CD14-positive monocyte (primary cell): ENCODE measurements at regions not wholly inside any gene's neighbourhood (a gene's known extent, or its start where the extent isn't known, plus 50 kb on each side); places are given as distances from the start of the nearest gene placed in this dataset.

Source experiments
- DNase-seq, 3 donors: peaks; one replicate each; pipeline ENCODE4 v3.0.0-alpha.2; 2011 to 2022
- H2AFZ ChIP-seq: 2 replicates; pipeline ENCODE4 v1.6.0; 2012; ENCODE audit warnings: mild to moderate bottlenecking, low read depth, low read length, inconsistent platforms; ENCODE audit not compliant: insufficient read depth, poor library complexity, severe bottlenecking
- H3K27ac ChIP-seq, 2 donors: 1 replicate in 1 of 2; 2 replicates in 1 of 2; pipeline ENCODE4 v1.5.1; 2012 to 2013; ENCODE audit warnings: low read length in 2 of 2, control low read depth in 1 of 2, inconsistent platforms in 1 of 2, low read depth in 1 of 2, mild to moderate bottlenecking in 1 of 2
- H3K27me3 ChIP-seq, 2 donors: one replicate each; pipeline versions ENCODE4 v1.6.0 to v1.6.1; 2011 to 2013; ENCODE audit warnings: low read length in 2 of 2; ENCODE audit not compliant: control insufficient read depth in 2 of 2, insufficient read depth in 2 of 2
- H3K36me3 ChIP-seq, 2 donors: replicated peaks in 1 of 2; 1 replicate in 1 of 2; 2 replicates in 1 of 2; pipeline versions ENCODE4 v1.5.1 to v1.6.1; 2012 to 2013; ENCODE audit warnings: low read length in 2 of 2, control low read depth in 1 of 2, inconsistent platforms in 1 of 2, mild to moderate bottlenecking in 1 of 2; ENCODE audit not compliant: insufficient read depth in 2 of 2, control insufficient read depth in 1 of 2
- H3K4me1 ChIP-seq, 2 donors: 1 replicate in 1 of 2; 2 replicates in 1 of 2; pipeline versions ENCODE4 v1.5.1 to v1.6.1; 2012 to 2013; ENCODE audit warnings: low read length in 2 of 2, control low read depth in 1 of 2, inconsistent platforms in 1 of 2, mild to moderate bottlenecking in 1 of 2, moderate library complexity in 1 of 2; ENCODE audit not compliant: insufficient read depth in 2 of 2, control insufficient read depth in 1 of 2
- H3K4me2 ChIP-seq: replicated peaks from 2 replicates; pipeline ENCODE3; 2012; ENCODE audit warnings: low read length, moderate library complexity, mild to moderate bottlenecking; ENCODE audit not compliant: poor library complexity, severe bottlenecking; ENCODE audit errors: extremely low read depth
- H3K4me3 ChIP-seq, 3 experiments: fragments of 200-600 bp in 1 of 3; sonication (generic) in 1 of 3; replicated peaks in 1 of 3; 1 replicate in 2 of 3; 2 replicates in 1 of 3; pipeline ENCODE4 v1.5.1; 2011 to 2013; ENCODE audit warnings: low read length in 3 of 3, mild to moderate bottlenecking in 3 of 3, control low read depth in 2 of 3, low read depth in 2 of 3, inconsistent platforms in 1 of 3, moderate library complexity in 1 of 3
- H3K79me2 ChIP-seq: 2 replicates; pipeline ENCODE4 v1.6.0; 2012; ENCODE audit warnings: mild to moderate bottlenecking, control low read depth, inconsistent platforms, low read length, moderate library complexity; ENCODE audit not compliant: insufficient read depth
- H3K9ac ChIP-seq: 2 replicates; pipeline ENCODE4 v1.6.0; 2017; ENCODE audit warnings: low read length, mild to moderate bottlenecking; ENCODE audit not compliant: insufficient read depth, poor library complexity, severe bottlenecking
- H3K9me3 ChIP-seq, 2 donors: replicated peaks in 1 of 2; 1 replicate in 1 of 2; 2 replicates in 1 of 2; pipeline versions ENCODE4 v1.5.1 to v1.6.1; 2012 to 2013; ENCODE audit warnings: low read length in 2 of 2, control low read depth in 1 of 2; ENCODE audit not compliant: control insufficient read depth in 1 of 2, insufficient read depth in 1 of 2
- H4K20me1 ChIP-seq: 2 replicates; pipeline ENCODE4 v1.6.0; 2012; ENCODE audit warnings: mild to moderate bottlenecking, low read length, control low read depth, moderate library complexity; ENCODE audit not compliant: insufficient read depth
- H3K27ac Mint-ChIP-seq, 7 donors: one replicate each; pipeline ENCODE4 v1.8.0; 2020; ENCODE audit warnings: mild to moderate bottlenecking in 7 of 7, mixed read lengths in 7 of 7, moderate library complexity in 6 of 7, inconsistent platforms in 2 of 7
- H3K27me3 Mint-ChIP-seq, 3 donors: one replicate each; pipeline ENCODE4 v1.8.0; 2021 to 2022; ENCODE audit warnings: low read depth in 3 of 3, mild to moderate bottlenecking in 3 of 3, mixed read lengths in 3 of 3, moderate library complexity in 3 of 3, inconsistent platforms in 1 of 3
- H3K36me3 Mint-ChIP-seq, 2 donors: one replicate each; pipeline ENCODE4 v1.8.0; 2020; ENCODE audit warnings: mixed read lengths in 2 of 2, inconsistent platforms in 1 of 2, mild to moderate bottlenecking in 1 of 2
- H3K4me1 Mint-ChIP-seq: one replicate; pipeline ENCODE4 v1.8.0; 2020; ENCODE audit warnings: mild to moderate bottlenecking, mixed read lengths
- H3K4me3 Mint-ChIP-seq, 2 donors: one replicate each; pipeline ENCODE4 v1.8.0; 2020; ENCODE audit warnings: mild to moderate bottlenecking in 2 of 2, mixed read lengths in 2 of 2, moderate library complexity in 1 of 2
- H3K9me3 Mint-ChIP-seq, 7 donors: one replicate each; pipeline ENCODE4 v1.8.0; 2020 to 2022; ENCODE audit warnings: mixed read lengths in 7 of 7, mild to moderate bottlenecking in 6 of 7, moderate library complexity in 6 of 7, inconsistent platforms in 2 of 7
- CTCF ChIP-seq: fragments of 200-600 bp; IDR thresholded peaks from one replicate; pipeline ENCODE4 v1.8.0; 2022; ENCODE audit warnings: antibody characterized with exemption, mild to moderate bottlenecking
- WGBS: methylation state at CpG from one replicate; pipeline ENCODE4 v1.1.5; 2013; ENCODE audit warnings: missing lambda C conversion rate; ENCODE audit not compliant: insufficient coverage; 5-methylcytosine and 5-hydroxymethylcytosine counted together
- intact Hi-C, 2 donors: fragments of 100-400 bp; cut with micrococcal nuclease; formaldehyde crosslinking; loops; one replicate each; pipeline versions ENCODE4 v1.15.0 to v1.15.1; 2023

GRCh38 chr17:12567077-12568053, 98.3 kb upstream of the MYOCD start:
- DNase-seq = no peak
- Histone ChIP-seq H3K9ac (no peak overlapping the region), H3K9me3 (no peaks in the 10 kb centered on the region), H3K27ac (no peak overlapping the region), H3K4me3 (no peak overlapping the region), H3K79me2 (no peaks in the 10 kb centered on the region), H3K36me3 (no peaks in the 10 kb centered on the region), H3K27me3 (no peaks in the 10 kb centered on the region), H2AFZ (no peak overlapping the region), H4K20me1 (no peaks in the 10 kb centered on the region), H3K4me2 (no peak overlapping the region), H3K4me1 (no peaks in the 10 kb centered on the region)
- peaks cover 0 to 5% (median 2%) of the 10 kb centered on the region in 3 donors for H3K27me3 Mint-ChIP-seq
- TF ChIP-seq CTCF = no peak
- H3K9me3 Mint-ChIP-seq = peaks cover 0 to 7% (median 3%) of the 10 kb centered on the region in 7 donors
- WGBS = 70% methylated on average over 4 of the region's 10 CpGs
- H3K27ac Mint-ChIP-seq = no peak overlapping the region
- no peak overlapping the region for H3K4me3 Mint-ChIP-seq
- H3K36me3 Mint-ChIP-seq = no peaks in the 10 kb centered on the region
- intact Hi-C loops = no loop called here
- no peaks in the 10 kb centered on the region for H3K4me1 Mint-ChIP-seq

GRCh38 chr17:12568358-12569251, 97.1 kb upstream of the MYOCD start:
- no peak overlapping the region for H3K27ac ChIP-seq
- no peak overlapping the region for H2AFZ ChIP-seq
- no peak for DNase-seq
- no peaks in the 10 kb centered on the region for H3K9me3 ChIP-seq
- H3K4me1 ChIP-seq = no peaks in the 10 kb centered on the region
- intact Hi-C loops = no loop called here
- H3K79me2 ChIP-seq = no peaks in the 10 kb centered on the region
- H3K36me3 Mint-ChIP-seq = no peaks in the 10 kb centered on the region
- no peak overlapping the region for H3K4me3 ChIP-seq
- H3K36me3 ChIP-seq = no peaks in the 10 kb centered on the region
- no peak overlapping the region for H3K4me2 ChIP-seq
- H3K9me3 Mint-ChIP-seq = peaks cover 0 to 7% (median 3%) of the 10 kb centered on the region in 7 donors
- H3K27me3 Mint-ChIP-seq = peaks cover 0 to 5% (median 2%) of the 10 kb centered on the region in 3 donors
- H3K4me3 Mint-ChIP-seq = no peak overlapping the region
- no peaks in the 10 kb centered on the region for H3K27me3 ChIP-seq
- TF ChIP-seq CTCF = no peak
- 55% methylated on average over 13 of the region's 14 CpGs for WGBS
- H3K4me1 Mint-ChIP-seq = no peaks in the 10 kb centered on the region
- no peaks in the 10 kb centered on the region for H4K20me1 ChIP-seq
- no peak overlapping the region for H3K27ac Mint-ChIP-seq
- no peak overlapping the region for H3K9ac ChIP-seq
